Thymus (tissue), 11 donors: ENCODE measurements at regions not wholly inside any gene's neighbourhood (a gene's known extent, or its start where the extent isn't known, plus 50 kb on each side); places are given as distances from the start of the nearest gene placed in this dataset.

Experiments
- DNase-seq, 9 donors: peaks; one replicate each; pipeline ENCODE4 v3.0.0-alpha.2; 2013; ENCODE audit warnings: low spot score in 9 of 9, low read depth in 6 of 9, missing footprints in 1 of 9
- H3K27ac ChIP-seq, 2 donors: one replicate each; pipeline ENCODE4 v1.5.1; 2013; ENCODE audit warnings: control low read depth in 1 of 2, low read depth in 1 of 2, low read length in 1 of 2, mild to moderate bottlenecking in 1 of 2, moderate library complexity in 1 of 2
- H3K27me3 ChIP-seq, 2 donors: one replicate each; pipeline ENCODE4 v1.5.1; 2013; ENCODE audit warnings: low read length in 1 of 2; ENCODE audit not compliant: control insufficient read depth in 2 of 2, insufficient read depth in 1 of 2
- H3K36me3 ChIP-seq, 2 donors: one replicate each; pipeline ENCODE4 v1.5.1; 2013; ENCODE audit warnings: low read length in 1 of 2, mild to moderate bottlenecking in 1 of 2, moderate library complexity in 1 of 2; ENCODE audit not compliant: control insufficient read depth in 2 of 2, insufficient read depth in 2 of 2
- H3K4me1 ChIP-seq, 2 donors: one replicate each; pipeline ENCODE4 v1.5.1; 2013; ENCODE audit warnings: low read length in 2 of 2; ENCODE audit not compliant: control insufficient read depth in 2 of 2, insufficient read depth in 2 of 2
- H3K4me3 ChIP-seq, 2 donors: one replicate each; pipeline ENCODE4 v1.5.1; 2013; ENCODE audit warnings: low read length in 2 of 2, control low read depth in 1 of 2, mild to moderate bottlenecking in 1 of 2
- H3K9me3 ChIP-seq, 2 donors: one replicate each; pipeline ENCODE4 v1.5.1; 2013; ENCODE audit warnings: low read length in 1 of 2, mild to moderate bottlenecking in 1 of 2; ENCODE audit not compliant: control insufficient read depth in 2 of 2, insufficient read depth in 1 of 2
- WGBS: extraction: QIAGEN DNeasy Blood & Tissue Kit; methylation state at CpG from one replicate; pipeline ENCODE4 v1.1.7; 2013; 5-methylcytosine and 5-hydroxymethylcytosine counted together
- donor health status: healthy.

- Histone ChIP-seq H3K36me3 (no peaks in the 10 kb centered on the region), H3K27ac (no peak overlapping the region), H3K27me3 (no peaks in the 10 kb centered on the region), H3K4me3 (no peak overlapping the region), H3K9me3 (no peaks in the 10 kb centered on the region), H3K4me1 (no peaks in the 10 kb centered on the region)
- WGBS: 93% methylated on average over 3 of the region's 3 CpGs
- DNase-seq: no peak
Measured at GRCh38 chr2:33791625-33792024, 192.5 kb upstream of the FAM98A start.

GRCh38 chr2:33788044-33788443, 188.9 kb upstream of the FAM98A start:
- Histone ChIP-seq H3K36me3 (no peaks in the 10 kb centered on the region), H3K9me3 (no peaks in the 10 kb centered on the region), H3K27ac (no peak overlapping the region), H3K4me1 (no peaks in the 10 kb centered on the region), H3K4me3 (no peak overlapping the region), H3K27me3 (no peaks in the 10 kb centered on the region)
- 50% methylated on average over 1 of the region's 1 CpG for WGBS
- DNase-seq: no peak

DNA sequence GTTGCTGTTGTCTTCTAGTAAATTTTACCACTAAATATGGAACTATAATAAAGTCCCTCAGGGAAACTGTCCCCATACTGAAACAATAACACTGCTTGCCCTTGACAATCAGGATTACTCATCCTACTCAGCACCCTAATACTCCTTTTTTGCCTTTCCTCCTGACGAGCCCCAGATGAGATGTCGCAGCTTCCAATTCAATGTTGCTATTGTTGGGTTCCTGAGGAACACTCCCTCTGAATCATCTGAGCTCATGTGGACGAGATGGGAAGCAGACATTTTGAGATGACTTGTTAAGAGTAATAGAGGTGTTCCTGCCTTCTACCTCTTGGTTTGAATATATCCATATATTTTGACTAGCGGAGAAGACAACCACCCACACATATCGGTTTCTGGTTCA, 187.8 kb upstream of the FAM98A start:
- no peak overlapping the region for H3K27ac ChIP-seq
- no peaks in the 10 kb centered on the region for H3K27me3 ChIP-seq
- no peaks in the 10 kb centered on the region for H3K4me1 ChIP-seq
- H3K9me3 ChIP-seq: no peaks in the 10 kb centered on the region
- WGBS: 95% methylated on average over 5 of the region's 5 CpGs
- H3K4me3 ChIP-seq: no peak overlapping the region
- no peaks in the 10 kb centered on the region for H3K36me3 ChIP-seq
- DNase-seq: no peak

GRCh38 chr2:33785201-33786106, 186.4 kb upstream of the FAM98A start:
- no peaks in the 10 kb centered on the region for H3K36me3 ChIP-seq
- 70% methylated on average over 4 of the region's 4 CpGs for WGBS
- H3K4me3 ChIP-seq: no peak overlapping the region
- H3K27me3 ChIP-seq: no peaks in the 10 kb centered on the region
- H3K27ac ChIP-seq: no peak overlapping the region
- H3K4me1 ChIP-seq: no peaks in the 10 kb centered on the region
- DNase-seq: no peak
- no peaks in the 10 kb centered on the region for H3K9me3 ChIP-seq

GRCh38 chr2:33784488-33784887, 185.4 kb upstream of the FAM98A start:
- Histone ChIP-seq H3K9me3 (no peaks in the 10 kb centered on the region), H3K27ac (no peak overlapping the region), H3K36me3 (no peaks in the 10 kb centered on the region), H3K4me1 (no peaks in the 10 kb centered on the region), H3K4me3 (no peak overlapping the region), H3K27me3 (no peaks in the 10 kb centered on the region)
- DNase-seq: no peak
- 88% methylated on average over 2 of the region's 2 CpGs for WGBS

GRCh38 chr2:33782395-33783230, 183.5 kb upstream of the FAM98A start:
- no peaks in the 10 kb centered on the region for H3K27me3 ChIP-seq
- no peak for DNase-seq
- H3K27ac ChIP-seq: no peak overlapping the region
- H3K36me3 ChIP-seq: no peaks in the 10 kb centered on the region
- 85% methylated on average over 8 of the region's 8 CpGs for WGBS
- no peaks in the 10 kb centered on the region for H3K4me1 ChIP-seq
- H3K4me3 ChIP-seq: no peak overlapping the region
- H3K9me3 ChIP-seq: no peaks in the 10 kb centered on the region

DNA sequence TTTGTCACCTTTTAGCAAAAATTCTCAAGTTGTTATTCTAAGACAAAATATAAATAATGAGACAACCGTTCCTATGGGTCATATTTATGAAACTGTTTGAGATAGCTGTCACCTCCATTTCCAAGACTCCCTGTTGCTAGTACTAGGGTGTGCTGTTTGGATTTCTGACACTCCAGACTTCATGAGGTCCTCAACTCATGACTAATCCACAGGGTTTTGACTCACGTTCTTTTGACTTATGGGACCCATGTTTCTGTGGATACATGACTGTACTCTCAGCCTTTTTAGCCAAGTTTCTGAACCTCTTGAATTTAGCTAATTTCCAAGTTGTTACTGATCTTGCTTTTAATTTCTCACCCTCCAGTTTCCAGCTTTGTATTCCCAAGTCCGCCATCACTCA, 178.7 kb upstream of the FAM98A start:
- no peak overlapping the region for H3K27ac ChIP-seq
- H3K4me1 ChIP-seq: no peaks in the 10 kb centered on the region
- no peaks in the 10 kb centered on the region for H3K27me3 ChIP-seq
- peaks cover 0 to 6% of the 10 kb centered on the region in 2 donors for H3K9me3 ChIP-seq
- no peaks in the 10 kb centered on the region for H3K36me3 ChIP-seq
- no peak overlapping the region for H3K4me3 ChIP-seq
- WGBS: 91% methylated on average over 3 of the region's 3 CpGs
- DNase-seq: no peak

DNA sequence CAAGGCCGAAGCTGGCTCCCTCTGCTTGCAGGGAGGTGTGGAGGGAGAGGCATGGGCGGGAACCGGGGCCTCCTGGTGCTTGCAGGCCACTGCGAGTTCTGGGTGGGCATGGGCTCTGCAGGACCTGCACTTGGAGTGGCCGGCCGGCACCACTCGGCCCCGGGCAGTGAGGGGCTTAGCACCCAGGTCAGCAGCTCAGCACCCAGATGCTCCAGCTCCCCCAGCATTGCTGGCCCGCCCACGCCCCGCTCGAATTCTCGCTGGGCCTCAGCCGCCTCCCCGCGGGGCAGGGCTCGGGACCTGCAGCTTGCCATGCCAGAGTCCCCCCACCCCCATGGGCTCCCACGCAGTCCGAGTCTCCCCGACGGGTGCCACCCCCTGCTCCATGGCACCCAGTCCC, 176.2 kb upstream of the FAM98A start:
- Histone ChIP-seq H3K4me1 (no peaks in the 10 kb centered on the region), H3K9me3 (peaks cover 0 to 6% of the 10 kb centered on the region in 2 donors), H3K36me3 (no peaks in the 10 kb centered on the region), H3K27me3 (no peaks in the 10 kb centered on the region), H3K4me3 (no peak overlapping the region), H3K27ac (no peak overlapping the region)
- WGBS: 97% methylated on average over 21 of the region's 21 CpGs
- DNase-seq: no peak

DNA sequence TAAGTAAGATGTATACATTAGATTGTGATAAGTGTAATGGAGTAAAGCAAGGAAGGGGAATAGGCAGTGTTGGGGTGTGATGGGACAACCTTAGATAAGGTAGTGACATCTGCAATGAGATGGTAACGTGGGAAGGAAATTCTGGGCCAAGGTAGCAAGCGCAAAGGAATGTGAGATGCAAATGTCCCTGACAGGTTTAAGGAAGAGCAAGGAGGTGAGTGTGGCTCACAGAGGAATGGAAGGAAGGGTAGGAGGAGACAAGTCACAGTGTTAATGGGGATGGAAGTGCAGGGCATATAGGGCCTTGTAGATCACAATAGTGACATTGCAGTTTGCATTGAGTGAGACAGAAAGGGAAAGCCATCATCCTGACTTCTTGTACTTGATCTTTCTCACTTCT, 170.9 kb upstream of the FAM98A start:
- H3K4me3 ChIP-seq: no peak overlapping the region
- no peak for DNase-seq
- H3K4me1 ChIP-seq: no peaks in the 10 kb centered on the region
- 97% methylated on average over 2 of the region's 2 CpGs for WGBS
- no peaks in the 10 kb centered on the region for H3K9me3 ChIP-seq
- H3K36me3 ChIP-seq: no peaks in the 10 kb centered on the region
- H3K27ac ChIP-seq: no peak overlapping the region
- no peaks in the 10 kb centered on the region for H3K27me3 ChIP-seq
